T-helper 2 cell treated with Interferon-gamma antibody and Interleukin-4, amounts not matched to agents 100 ng/mL and 5 ng/mL, for 36 hours (primary cell): ENCODE measurements at regions not wholly inside any gene's neighbourhood (a gene's known extent, or its start where the extent isn't known, plus 50 kb on each side); places are given as distances from the start of the nearest gene placed in this dataset.

ENCODE experiments used
- intact Hi-C: fragments of 100-400 bp; cut with micrococcal nuclease; formaldehyde crosslinking; loops from one replicate; pipeline ENCODE4 v1.15.1; 2023

DNA sequence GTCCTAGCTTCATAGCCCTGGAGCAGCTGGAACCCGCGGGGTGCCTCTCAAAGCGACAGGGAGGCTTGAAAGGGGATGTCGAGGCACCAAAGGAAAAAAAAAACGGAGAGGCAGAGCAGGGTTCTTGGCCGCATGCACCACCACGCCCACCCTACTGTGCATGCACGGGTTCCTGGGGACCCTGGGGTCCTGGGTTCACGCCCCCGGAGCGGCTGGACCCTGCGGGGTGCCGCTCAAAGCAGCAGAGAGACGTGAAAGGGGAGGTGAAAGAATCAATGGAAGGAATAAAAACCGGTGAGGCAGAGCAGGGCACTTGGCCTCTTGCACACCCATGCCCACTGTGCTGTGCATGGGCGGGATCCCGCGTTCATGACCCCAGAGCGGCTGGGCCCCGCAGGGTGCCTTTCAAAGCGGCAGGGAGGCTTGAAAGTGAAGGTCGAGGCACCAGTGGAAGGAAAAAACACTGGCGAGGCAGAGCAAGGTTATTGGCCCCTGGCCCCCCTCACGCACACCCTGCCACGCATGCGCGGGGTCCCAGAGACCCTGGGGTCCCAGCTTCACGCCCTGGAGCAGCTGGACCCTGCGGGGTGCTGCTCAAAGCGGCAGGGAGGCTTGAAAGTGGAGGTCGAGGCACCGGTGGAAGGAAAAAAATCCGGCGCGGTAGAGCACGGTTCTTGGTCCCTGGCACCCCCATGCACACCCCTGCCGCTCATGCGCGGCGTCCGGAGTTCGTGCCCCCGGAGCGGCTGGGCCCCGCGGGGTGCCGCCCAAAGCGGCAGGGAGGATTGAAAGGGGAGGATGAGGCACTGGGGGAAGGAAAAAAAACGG is 318.5 kb downstream of the ALG10 start:
- intact Hi-C loops: no loop called here

DNA sequence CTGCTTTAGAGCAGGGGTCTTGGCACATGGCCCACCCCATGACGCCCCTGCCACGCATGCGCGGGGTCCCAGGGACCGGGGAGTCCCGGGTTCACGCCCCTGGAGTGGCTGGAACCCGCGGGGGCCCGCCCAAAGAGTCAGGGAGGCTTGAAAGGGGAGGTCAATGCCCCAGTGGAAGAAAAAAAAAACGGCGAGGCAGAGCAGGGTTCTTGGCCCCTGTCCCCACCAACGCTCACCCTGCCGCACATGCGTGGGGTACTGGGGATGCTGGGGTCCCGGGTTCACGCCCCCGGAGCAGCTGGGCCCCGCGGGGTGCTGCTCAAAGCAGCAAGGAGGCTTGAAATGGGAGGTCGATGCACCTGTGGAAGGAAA is 319.1 kb downstream of the ALG10 start:
- intact Hi-C loops: no loop called here

DNA sequence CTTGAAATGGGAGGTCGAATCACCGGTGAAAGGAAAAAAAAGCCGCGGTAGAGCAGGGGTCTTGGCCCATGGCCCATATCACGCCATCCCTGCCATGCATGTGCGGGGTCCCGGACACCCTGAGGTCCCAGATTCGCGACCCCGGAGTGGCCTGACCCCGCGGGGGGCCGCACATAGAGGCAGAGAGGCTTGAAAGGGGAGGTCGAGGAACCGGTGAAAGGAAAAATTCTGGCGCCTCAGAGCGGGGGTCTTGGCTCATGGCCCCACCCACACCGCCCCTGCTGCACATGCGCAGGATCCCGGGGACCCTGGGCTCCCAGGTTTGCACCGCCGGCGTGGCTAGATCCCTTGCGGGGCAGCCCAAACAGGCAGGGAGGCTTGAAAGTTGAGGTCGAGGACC is 319.8 kb downstream of the ALG10 start:
- intact Hi-C loops: no loop called here

DNA sequence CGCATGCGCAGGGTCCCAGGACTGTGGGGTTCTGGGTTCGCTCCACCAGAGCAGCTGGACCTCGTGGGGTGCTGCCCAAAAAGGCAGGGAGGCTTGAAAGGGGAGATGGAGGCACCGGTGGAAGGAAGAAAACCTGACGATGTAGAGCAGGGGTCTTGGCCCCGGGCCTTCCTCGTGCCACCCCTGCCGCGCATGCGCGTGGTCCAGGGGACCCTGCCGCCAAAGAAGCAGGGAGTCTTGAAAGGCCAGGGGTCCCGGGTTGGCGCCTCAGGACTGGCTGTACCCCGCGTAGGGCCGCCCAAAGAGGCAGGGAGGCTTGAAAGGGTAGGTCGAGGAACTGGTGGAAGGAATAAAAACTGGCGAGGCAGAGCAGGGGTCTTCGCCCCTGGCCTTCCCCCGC is 321.0 kb downstream of the ALG10 start:
- intact Hi-C loops: no loop called here

DNA sequence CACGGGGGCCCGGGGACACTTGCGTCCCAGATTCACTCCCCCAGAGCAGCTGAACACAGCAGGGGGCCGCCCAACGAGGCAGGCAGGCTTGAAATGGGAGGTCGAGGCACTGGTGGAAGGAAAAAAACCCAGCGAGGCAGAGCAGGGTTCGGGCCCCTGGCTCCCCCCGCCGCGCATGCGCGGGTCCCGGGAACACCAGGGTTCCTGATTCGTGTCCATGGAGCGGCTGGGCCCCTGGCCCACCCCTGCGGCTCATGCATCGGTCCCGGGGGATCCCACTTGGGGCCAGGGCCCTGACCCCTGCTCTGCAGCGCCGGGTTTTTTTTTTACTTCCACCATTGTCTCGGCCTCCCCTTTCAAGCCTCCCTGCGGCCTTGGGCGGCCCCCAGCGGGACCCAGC is 321.5 kb downstream of the ALG10 start:
- intact Hi-C loops: no loop called here

DNA sequence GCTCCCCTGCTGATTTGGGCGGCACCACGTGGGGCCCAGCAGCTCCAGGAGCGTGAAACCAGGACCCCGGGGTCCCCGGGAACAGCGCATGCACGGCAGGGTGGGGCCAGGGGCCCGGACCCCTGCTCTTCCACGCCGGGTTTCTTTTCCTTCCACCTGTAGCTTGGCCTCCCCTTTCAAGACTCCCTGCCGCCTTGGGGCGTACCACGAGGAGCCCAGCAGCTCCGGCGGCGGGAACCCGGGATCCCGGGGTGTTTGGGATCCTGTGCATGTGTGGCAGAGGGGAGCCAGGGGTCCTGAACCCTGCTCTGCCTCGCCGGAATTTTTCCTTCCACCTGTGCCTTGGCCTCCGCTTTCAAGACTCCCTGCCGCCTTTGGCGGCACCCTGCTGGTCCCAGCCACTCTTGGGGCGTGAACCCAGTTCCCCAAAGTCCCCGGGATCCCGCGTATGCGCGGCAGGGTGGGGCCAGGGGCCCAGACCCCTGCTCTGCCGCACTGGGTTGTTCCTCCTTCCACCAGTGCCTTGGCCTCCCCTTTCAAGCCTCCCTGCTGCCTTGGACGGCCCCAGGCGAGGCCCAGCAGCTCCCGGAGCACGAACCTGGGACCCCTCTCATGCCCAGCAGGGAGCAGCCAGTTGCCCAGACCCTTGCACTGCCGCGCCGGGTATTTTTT is 322.7 kb downstream of the ALG10 start:
- intact Hi-C loops: no loop called here

DNA sequence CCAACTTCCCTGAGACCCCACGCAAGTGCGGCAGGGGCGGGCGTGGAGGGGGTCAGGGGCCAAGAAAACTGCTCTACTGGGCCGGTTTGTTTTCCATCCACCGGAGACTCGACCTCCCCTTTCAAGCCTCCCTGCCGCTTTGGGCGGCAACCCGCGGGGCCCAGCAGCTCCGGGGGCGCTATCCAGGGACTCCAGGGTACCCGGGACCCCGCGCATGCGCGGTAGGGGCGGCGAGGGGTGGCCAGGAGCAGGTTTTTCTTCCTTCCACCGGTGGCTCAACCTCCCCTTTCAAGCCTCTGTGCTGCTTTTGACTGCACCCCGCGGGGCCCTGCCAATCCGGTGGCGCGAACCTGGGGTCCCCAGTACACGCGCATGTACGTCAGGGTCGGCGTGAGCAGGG is 323.5 kb downstream of the ALG10 start:
- intact Hi-C loops: no loop called here

DNA sequence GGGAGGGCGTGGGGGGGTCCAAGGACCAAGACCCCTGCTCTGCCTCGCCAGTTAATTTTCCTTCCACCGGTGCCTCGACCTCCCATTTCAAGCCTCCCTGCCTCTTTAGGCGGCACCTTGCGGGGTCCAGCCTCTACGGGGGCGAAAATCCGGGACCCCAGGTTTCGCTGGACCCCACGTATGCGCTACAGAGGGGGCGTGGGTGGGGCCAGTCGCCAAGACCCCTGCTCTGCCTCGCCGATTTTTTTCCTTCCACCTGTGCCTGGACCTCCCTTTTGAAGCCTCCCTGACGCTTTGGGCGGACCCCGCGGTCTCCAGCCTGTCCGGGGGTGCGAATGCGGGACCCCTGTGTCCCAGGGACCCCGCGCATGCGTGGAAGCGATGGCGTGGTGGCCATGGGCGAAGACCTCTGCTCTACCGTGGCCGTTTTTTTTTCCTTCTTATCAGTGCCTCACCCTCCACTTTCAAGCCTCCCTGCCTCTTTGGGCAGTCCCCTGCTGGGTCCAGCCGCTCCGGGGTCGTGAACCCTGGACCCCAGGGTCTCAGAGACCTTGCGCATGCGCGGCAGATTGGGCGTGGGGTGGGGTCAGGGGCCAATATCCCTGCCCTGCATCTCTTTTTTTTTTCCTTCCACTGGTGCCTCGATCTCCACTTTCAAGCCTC is 324.2 kb downstream of the ALG10 start:
- intact Hi-C loops: no loop called here

DNA sequence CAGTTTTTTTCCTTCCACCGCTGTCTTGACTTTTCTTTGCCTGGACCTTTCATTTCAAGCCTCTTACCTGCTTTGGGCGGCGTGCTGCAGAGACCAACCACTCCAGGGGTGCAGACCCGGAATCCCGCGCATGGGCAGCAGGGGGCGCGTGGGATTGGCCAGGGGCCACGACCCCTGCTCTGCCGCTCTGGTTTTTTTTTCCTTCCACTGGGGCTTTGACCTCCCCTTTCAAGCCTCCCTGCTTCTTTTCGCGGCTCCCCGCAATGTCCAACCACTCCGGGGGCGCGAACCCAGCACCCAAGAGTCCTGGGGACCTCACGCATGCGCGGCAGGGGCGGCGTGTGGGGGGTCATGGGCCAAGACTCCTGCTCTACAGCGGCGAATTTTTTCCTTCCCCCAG is 325.1 kb downstream of the ALG10 start:
- intact Hi-C loops: no loop called here

DNA sequence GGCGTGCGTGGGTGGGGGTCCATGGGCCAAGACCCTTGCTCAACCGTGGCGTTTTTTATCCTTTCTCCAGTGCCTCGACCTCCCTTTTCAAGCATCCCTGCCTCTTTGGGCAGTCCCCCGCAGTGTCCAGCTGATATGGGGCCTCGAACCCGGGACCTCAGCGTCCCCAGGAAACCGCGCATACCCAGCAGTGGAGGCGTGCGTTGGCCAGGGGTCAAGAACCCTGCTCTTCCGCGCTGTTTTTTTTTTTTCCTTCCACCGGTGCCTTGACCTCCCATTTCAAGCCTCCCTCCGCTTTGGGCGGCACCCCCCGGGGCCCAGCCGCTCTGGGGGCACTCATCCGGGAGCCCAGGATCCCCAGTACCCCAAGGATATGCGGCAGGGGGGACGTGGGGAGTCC is 325.8 kb downstream of the ALG10 start:
- intact Hi-C loops: no loop called here

DNA sequence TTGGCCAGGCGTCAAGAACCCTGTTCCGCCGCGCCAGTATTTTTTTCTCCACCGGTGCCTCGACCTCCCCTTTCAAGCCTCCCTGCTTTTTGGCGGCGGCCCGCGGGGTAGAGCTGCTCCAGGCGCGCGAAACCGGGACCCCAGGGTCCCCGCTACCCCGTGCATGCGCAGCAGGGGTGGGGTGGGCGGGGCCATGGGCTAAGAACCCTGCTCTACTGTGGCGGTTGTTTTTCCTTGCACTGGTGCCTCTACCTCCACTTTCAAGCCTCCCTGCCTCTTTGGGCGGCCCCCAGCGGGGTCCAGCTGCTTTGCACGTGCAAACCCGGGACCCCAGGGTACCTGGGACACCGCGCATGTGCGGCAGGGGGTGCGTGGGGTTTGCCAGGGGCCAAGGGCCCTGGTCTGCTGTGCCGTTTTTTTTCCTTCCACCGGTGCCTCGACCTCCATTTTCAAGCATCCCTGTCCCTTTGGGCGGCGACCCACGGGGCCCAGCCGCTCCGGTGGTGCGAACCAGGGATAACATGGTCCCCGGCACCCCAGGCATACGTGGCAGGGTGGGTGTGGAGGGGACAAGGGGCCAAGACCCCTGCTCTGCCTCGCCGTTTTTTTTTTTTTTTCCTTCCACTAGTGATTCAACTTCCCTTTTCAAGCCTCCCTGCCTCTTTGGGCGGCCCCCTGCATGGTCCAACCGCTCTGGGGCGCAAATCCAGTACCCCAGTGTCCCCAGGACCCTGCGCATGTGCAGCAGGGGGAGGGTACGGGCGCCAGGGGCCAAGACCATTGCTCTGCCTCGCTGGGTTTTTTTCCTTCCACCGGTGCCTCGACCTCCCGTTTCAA is 326.8 kb downstream of the ALG10 start:
- intact Hi-C loops: no loop called here

DNA sequence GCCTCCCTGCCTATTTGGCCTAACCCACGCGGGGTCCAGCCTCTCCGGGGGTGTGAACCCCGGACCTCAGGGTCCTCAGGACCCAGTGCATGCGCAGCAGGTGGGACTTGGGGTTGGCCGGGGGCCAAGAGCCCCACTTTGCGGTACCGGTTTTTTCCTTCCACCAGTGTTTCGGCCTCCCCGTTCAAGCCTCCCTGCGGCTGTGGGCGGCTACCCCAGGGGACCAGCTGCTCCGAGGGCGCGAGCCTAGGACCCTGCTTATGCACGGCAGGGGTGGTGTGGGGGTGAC is 327.3 kb downstream of the ALG10 start:
- intact Hi-C loops: no loop called here

DNA sequence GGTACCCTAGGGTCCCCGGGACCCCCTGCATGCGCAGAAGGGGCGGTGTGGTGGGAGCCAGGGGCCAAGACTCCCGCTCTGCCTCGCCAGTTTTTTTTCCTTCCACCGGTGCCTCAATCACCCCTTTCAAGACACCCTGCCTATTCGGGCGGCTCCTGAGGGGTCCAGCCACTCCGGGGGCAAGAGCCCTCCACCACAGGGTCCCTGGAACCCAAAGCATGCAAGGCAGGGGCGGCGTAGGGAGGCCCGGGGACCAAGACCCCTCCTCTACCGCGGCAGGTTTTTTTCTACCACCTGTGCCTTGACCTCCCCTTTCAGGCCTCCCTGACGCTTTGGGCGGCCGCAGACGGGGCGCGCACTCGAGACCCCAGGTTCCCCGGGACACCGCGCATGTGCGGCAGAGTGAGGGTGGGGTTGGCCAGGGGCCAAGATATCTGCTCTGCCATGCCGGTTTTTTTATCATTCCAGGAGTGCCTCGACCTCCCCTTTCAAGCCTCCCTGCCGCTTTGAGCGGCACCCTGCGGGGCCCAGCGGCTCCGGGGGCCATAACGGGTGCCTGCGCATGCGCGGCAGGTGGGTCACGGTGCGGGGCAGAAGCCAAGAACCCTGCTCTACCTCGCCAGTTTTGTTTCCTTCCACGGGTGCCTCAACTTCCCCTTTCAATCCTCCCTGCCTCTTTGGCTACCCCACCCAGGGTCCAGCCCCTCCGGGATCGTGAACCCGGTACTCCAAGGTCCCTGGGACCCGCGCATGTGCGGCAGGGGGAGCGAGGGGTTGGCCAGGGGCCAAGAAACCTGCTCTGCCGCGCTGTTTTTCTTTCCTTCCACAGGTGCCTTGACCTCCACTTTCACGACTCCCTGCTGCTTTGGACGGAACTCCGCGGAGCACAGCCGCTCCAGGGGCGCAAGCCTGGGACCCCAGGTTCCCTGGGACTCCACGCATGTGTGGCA is 328.1 kb downstream of the ALG10 start:
- intact Hi-C loops: no loop called here

DNA sequence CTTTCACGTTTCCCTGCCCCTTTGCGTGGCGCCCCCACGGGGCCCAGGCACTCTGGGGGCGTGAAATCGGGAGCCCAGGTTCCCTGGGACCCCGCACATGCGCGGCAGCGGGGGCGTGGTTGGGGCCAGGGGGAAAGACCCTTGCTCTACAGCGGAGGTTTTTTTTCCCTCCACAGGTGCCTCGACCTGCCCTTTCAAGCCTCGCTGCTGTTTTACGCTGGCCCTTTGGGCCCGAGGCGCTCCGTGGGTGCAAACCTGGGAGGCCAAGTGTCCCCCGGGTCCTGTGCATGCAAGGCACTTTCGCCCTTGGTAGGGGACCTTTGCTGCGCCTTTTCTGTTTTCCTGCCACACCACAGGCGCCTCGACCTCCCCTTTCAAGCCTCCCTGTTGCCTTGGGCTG is 329.8 kb downstream of the ALG10 start:
- intact Hi-C loops: no loop called here

DNA sequence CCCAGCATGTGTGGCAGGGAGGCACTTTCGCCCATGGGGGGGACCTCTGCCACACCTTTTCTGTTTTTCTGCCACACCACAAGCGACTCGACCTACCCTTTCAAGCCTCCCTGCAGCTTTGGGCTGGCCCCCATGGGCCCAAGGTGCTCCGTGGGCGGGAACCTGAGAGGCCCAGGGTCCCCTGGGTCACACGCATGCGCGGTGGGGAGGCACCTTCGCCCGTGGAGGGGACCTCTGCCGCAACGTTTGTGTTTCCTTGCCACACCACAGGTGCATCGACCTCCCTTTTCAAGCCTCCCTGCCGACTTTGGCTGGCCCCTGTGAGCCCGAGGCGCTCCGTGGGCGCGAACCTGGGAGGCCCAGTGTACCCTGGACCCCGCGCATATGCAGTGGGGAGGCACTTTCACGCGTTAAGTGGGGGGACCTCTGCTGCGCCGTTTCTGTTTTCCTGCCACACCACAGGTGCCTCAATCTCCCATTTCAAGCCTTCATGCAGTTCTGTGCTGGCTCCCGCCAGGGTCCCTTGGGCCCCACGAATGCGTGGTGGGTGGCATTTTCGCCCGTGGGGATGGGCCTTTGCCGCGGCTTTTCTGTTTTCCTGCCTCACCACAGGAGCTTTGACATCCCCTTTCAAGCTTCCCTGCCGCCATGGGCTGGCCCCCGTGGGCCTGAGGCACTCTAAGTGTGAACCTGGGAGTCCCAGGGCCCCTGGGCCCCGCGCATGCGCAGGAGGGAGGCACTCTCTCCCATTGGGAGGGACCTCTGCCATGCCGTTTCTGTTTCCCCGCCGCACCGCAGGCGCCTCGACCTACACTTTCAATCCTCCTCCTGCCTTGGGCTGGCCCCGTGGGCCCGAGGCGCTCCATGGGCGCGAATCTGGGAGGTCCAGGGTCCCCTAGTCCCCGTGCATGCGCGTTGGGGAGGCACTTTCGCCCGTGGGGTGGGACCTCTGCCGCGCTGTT is 332.2 kb downstream of the ALG10 start:
- intact Hi-C loops: no loop called here

DNA sequence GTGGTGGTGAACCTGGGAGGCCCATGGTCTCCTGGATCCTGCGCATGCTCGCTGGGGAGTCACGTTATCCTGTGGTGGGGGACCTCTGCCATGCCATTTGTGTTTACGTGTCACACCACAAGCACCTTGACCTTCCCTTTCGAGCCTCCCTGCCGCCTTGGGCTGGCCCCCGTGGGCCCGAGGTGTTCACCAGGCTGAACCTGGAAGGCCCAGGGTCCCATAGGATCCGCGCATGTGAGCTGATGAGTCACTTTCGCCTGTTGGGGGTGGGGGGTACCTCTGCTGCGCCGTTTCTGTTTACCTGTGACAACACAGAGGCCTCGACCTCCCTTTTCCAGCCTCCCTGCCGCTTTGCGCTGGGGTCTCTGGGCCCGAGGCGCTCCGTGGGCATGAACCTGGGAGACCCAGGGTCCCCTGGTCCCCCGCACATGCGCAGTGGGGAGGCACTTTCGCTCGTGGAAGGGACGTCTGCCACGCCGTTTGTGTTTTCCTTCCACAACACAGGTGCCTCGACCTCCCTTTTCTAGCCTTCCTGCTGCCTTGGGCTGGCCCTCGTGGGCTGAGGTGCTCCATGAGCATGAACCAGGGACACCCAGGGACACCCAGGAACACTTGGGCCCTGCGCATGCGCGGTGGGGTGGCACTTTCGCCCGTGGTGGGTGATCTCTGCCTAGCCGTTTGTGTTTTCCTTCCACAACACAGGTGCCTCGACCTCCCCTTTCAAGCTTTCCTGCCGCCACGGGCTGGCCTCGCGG is 334.1 kb downstream of the ALG10 start:
- intact Hi-C loops: no loop called here

DNA sequence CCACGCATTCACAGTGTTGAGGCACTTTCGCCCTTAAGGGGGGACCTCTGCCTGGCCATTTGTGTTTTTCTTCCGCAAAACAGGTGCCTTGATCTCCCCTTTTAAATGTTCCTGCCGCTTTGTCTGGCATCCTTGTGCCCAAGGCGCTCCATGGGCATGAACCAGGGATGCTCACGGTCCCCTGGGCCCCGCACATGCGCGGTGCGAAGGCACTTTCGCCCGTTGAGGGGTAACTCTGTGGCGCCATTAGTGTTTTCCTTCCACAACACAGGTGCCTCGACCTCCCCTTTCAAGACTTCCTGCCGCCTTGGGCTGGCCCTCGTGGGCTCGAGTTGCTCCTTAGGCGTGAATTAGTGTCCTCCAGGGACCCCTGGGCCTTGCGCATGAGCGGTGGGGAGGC is 335.5 kb downstream of the ALG10 start:
- intact Hi-C loops: no loop called here

DNA sequence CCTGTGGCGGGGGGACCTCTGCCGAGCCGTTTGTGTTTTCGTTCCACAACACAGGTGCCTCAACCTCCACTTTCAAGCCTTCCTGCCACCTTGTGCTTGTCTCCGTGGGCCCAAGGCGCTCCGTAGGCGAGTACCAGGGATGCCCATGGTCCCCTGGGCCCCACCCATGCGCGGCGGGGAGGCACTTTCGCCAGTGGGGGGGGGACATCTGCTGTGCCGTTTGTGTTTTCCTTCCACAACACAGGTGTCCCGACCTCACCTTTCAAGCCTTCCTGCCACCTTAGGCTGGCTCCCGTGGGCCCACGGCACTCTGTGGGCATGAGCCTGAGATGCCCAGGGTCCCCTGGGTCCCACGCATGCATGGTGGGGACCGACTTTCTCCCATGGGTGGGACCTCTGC is 335.9 kb downstream of the ALG10 start:
- intact Hi-C loops: no loop called here

DNA sequence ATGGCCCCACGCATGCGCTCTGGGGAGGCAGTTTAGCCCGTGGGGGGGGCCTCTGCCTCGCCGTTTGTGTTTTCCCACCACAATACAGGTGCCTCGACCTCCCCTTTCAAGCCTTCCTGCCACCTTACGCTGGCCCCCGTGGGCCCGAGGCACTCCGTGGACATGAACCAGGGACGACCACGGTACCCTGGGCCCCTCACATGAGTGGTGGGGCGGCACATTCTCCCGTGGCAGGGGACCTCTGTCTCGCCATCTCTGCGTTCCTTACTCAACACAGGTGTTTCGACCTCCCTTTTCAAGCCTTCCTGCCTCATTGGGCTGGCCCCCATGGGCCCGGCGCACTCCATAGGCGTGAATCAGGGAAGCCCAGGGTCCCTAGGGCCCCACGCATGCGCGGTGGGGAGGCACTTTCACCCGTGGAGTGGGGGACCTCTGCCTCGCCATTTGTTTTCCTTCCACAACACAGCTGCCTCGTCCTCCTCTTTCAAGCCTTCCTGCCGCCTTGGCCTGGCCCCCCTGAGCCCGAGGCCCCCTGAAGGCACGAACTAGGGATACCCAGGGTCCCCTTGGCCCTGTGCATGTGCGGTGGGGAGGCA is 339.5 kb downstream of the ALG10 start:
- intact Hi-C loops: no loop called here
